Thymus (tissue), 11 donors: ENCODE measurements at regions not wholly inside any gene's neighbourhood (a gene's known extent, or its start where the extent isn't known, plus 50 kb on each side); places are given as distances from the start of the nearest gene placed in this dataset.

Source experiments
- DNase-seq, 9 donors: peaks; one replicate each; pipeline ENCODE4 v3.0.0-alpha.2; 2013; ENCODE audit warnings: low spot score in 9 of 9, low read depth in 6 of 9, missing footprints in 1 of 9
- H3K27ac ChIP-seq, 2 donors: one replicate each; pipeline ENCODE4 v1.5.1; 2013; ENCODE audit warnings: control low read depth in 1 of 2, low read depth in 1 of 2, low read length in 1 of 2, mild to moderate bottlenecking in 1 of 2, moderate library complexity in 1 of 2
- H3K27me3 ChIP-seq, 2 donors: one replicate each; pipeline ENCODE4 v1.5.1; 2013; ENCODE audit warnings: low read length in 1 of 2; ENCODE audit not compliant: control insufficient read depth in 2 of 2, insufficient read depth in 1 of 2
- H3K36me3 ChIP-seq, 2 donors: one replicate each; pipeline ENCODE4 v1.5.1; 2013; ENCODE audit warnings: low read length in 1 of 2, mild to moderate bottlenecking in 1 of 2, moderate library complexity in 1 of 2; ENCODE audit not compliant: control insufficient read depth in 2 of 2, insufficient read depth in 2 of 2
- H3K4me1 ChIP-seq, 2 donors: one replicate each; pipeline ENCODE4 v1.5.1; 2013; ENCODE audit warnings: low read length in 2 of 2; ENCODE audit not compliant: control insufficient read depth in 2 of 2, insufficient read depth in 2 of 2
- H3K4me3 ChIP-seq, 2 donors: one replicate each; pipeline ENCODE4 v1.5.1; 2013; ENCODE audit warnings: low read length in 2 of 2, control low read depth in 1 of 2, mild to moderate bottlenecking in 1 of 2
- H3K9me3 ChIP-seq, 2 donors: one replicate each; pipeline ENCODE4 v1.5.1; 2013; ENCODE audit warnings: low read length in 1 of 2, mild to moderate bottlenecking in 1 of 2; ENCODE audit not compliant: control insufficient read depth in 2 of 2, insufficient read depth in 1 of 2
- WGBS: extraction: QIAGEN DNeasy Blood & Tissue Kit; methylation state at CpG from one replicate; pipeline ENCODE4 v1.1.7; 2013; 5-methylcytosine and 5-hydroxymethylcytosine counted together
- donor health status: healthy.

DNA sequence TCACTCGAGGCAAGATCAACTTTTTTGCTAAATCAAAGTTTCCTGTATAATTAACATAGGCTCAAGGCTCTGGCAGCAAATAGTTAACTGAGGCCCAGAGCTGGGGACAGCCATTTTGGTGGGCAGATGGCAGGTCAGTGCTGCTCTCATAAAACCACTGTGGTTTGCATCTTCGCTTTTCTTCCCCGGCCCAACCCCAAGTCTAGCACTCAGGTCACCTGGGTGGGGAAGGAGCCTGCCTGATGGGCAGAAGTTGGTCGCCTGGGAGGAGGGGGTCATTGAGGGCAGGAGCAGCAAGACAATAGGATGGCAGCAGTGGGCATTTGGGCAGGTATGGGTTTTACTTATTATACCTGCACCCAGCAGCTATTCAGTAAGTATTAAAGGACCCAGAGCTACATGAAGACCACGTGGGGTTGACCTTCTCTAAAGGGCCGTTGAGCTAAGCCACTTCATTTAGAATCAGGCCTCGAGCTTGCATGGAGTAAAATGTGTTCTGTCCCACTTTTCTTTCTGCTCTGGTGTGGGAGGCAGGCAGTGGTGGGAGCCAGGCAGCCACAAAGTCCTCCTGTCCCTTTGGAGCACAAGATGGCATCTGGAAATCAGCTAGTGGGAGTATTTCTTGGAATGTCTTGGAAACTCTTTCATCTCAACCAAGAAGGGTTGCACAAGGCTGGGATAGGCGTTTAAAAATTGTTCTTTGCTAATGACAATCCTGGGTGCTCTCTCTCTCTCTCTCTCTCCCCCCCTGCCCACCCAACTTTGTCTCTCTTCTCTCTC, 133.4 kb downstream of the SPAG6 start:
- H3K4me1 ChIP-seq: peaks cover 7 to 17% of the 10 kb centered on the region in 2 donors
- WGBS: 93% methylated on average over 8 of the region's 8 CpGs
- H3K36me3 ChIP-seq: no peaks in the 10 kb centered on the region
- peaks cover 29 to 60% of the 10 kb centered on the region in 2 donors for H3K27me3 ChIP-seq
- H3K9me3 ChIP-seq: peaks cover 0 to 8% of the 10 kb centered on the region in 2 donors
- H3K27ac ChIP-seq: no peak overlapping the region
- no peak overlapping the region for H3K4me3 ChIP-seq
- no peak for DNase-seq

DNA sequence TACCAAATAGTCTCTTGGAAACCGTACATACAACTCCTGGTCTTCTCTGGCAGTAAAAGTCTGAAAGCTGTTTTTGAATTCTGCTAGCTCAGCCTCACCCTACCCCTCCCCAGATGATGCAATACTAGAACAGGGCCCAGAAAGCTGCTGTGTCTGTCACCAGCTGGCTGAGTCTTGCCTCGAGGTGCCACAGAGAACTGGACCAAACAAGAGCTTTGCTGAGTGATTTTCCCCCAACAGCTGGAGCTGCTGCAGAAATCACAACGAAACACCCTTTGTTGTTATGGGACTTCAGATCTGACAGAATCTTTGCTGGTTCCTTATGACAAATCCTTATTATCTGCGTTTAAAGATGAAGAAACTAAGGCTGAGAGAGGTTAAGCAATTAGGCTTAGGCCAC, 134.1 kb downstream of the SPAG6 start:
- Histone ChIP-seq H3K9me3 (peaks cover 0 to 8% of the 10 kb centered on the region in 2 donors), H3K27me3 (peaks cover 28 to 53% of the 10 kb centered on the region in 2 donors), H3K4me1 (peaks cover 7 to 17% of the 10 kb centered on the region in 2 donors), H3K36me3 (no peaks in the 10 kb centered on the region), H3K27ac (no peak overlapping the region), H3K4me3 (no peak overlapping the region)
- DNase-seq: no peak
- WGBS: 76% methylated on average over 4 of the region's 4 CpGs

DNA sequence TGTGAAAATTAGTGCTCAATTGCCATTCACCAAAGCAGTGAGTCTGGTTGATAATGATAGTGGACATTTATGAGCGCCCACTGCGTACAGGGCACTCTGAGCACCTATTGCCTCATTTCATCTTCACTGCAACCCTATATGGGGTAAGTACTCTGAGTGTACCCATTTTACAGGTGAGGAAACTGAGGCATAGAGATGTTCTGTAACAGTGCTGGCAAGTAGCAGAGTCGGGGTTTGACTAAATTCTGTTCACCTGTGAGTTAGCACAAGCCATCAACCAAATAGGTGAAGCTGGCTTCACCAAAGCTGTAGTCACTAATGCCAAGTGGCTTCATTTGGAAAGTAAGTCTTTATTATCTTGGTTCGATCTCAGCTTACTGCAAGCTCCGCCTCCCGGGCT, 135.8 kb downstream of the SPAG6 start:
- Histone ChIP-seq H3K4me1 (peaks cover 3 to 10% of the 10 kb centered on the region in 2 donors), H3K27ac (no peak overlapping the region), H3K27me3 (peaks cover 18 to 36% of the 10 kb centered on the region in 2 donors), H3K4me3 (no peak overlapping the region), H3K36me3 (no peaks in the 10 kb centered on the region), H3K9me3 (peaks cover 0 to 8% of the 10 kb centered on the region in 2 donors)
- 98% methylated on average over 6 of the region's 6 CpGs for WGBS
- no peak for DNase-seq

DNA sequence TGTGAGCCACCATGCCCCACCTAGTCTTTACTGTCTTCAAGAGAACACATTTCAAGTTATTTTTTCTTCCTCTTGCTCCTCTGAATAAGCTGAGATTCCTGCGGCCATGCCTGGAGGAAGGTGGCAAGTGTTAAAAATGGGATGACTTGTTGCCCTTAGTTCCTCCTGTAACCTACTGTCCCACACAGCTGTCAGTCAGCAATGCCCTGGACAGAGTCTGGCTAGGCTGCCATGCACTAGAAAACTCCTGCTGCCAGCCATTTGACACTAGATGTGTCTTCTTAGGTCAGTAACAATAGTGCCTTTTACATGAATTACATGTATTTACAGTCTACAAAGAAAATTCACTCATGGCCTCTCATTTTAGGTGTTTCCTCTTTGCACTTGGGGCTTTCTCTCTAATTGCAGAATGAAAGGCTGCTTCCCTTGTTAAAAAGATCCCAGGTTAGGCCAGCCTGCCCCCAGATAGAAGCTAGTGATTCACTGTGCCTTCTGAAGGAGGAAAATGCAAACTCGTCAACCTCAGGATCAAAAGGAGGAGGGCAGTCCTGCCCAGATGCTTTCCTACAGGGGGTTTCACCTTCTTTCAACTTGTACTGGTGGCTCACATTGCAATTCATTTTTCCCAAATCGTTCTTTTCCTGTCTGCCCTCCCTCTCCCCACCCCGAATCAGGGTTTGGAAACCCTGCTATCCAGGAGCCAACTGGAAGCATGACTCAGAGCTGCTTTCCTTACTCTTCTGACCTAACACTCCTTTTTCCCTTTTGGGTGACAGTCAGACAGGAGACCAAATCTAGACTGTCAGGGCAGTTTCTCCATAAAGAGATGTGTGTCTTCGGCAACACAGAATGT, 136.6 kb downstream of the SPAG6 start:
- no peak for DNase-seq
- H3K4me3 ChIP-seq: no peak overlapping the region
- WGBS: 80% methylated on average over 5 of the region's 5 CpGs
- H3K27ac ChIP-seq: no peak overlapping the region
- H3K9me3 ChIP-seq: peaks cover 0 to 3% of the 10 kb centered on the region in 2 donors
- no peaks in the 10 kb centered on the region for H3K36me3 ChIP-seq
- H3K4me1 ChIP-seq: peaks cover 0 to 3% of the 10 kb centered on the region in 2 donors
- peaks cover 10 to 28% of the 10 kb centered on the region in 2 donors for H3K27me3 ChIP-seq

DNA sequence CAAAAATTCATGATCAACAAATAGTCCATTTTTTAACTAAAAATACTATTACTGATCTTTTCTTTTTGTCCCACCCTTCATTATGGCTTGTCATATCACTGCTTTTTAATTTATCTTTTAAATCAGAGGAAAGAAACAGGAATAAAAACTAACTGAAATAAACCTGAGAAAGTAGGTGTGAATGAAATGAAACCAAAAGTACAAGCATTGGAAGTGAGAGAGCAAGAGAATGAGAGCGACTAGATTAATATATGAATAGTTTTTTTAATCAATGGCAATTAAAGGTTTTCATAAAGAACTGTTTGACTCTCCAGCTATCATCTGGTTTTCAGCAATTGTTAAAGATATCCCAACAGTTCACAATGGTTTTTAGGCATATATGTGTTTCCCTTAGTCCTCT, 137.8 kb downstream of the SPAG6 start:
- Histone ChIP-seq H3K4me1 (no peaks in the 10 kb centered on the region), H3K27ac (no peak overlapping the region), H3K36me3 (no peaks in the 10 kb centered on the region), H3K4me3 (no peak overlapping the region), H3K27me3 (peaks cover 0 to 16% of the 10 kb centered on the region in 2 donors), H3K9me3 (no peaks in the 10 kb centered on the region)
- DNase-seq: no peak
- WGBS: 80% methylated on average over 1 of the region's 1 CpG
